ENCODE measurements at regions not wholly inside any gene's neighbourhood (a gene's known extent, or its start where the extent isn't known, plus 50 kb on each side); places are given as distances from the start of the nearest gene placed in this dataset.

DNA sequence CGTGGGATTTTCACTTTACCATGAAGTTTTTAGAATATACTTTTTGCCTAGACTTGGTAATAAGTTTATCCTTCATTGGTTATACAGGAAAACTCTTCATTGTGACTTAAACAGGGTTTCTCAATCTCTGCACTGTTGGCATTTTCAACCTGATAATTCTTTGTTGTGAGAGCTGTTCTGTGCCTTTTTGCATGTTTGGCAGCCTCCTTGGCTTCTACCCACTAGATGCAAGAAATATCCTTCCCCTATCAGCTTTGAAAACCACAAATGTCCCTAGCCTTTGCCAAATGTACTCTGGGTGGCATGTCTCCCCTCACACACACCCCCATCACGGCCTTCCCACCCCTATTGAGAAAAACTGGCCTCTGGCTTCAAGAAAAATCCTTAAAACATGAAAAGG, 180.9 kb downstream of the ESM1 start:
- Histone ChIP-seq H3K9me3 (ENCODE audit: control insufficient read depth, low read length) (no peaks in the 10 kb centered on the region), H3K27ac (no peak overlapping the region), H3K36me3 (ENCODE audit: control insufficient read depth, insufficient read depth, low read length) (no peaks in the 10 kb centered on the region), H3K9ac (no peak overlapping the region), H2AFZ (no peak overlapping the region), H3K27me3 (ENCODE audit: control insufficient read depth, insufficient read depth, low read length) (no peaks in the 10 kb centered on the region), H3K4me3 (ENCODE audit: low read depth, low read length) (no peak overlapping the region), H3K79me2 (no peaks in the 10 kb centered on the region), H3K4me2 (ENCODE audit: low read length) (no peak overlapping the region), H3K4me1 (no peaks in the 10 kb centered on the region)
- TF ChIP-seq, protein P1, sequence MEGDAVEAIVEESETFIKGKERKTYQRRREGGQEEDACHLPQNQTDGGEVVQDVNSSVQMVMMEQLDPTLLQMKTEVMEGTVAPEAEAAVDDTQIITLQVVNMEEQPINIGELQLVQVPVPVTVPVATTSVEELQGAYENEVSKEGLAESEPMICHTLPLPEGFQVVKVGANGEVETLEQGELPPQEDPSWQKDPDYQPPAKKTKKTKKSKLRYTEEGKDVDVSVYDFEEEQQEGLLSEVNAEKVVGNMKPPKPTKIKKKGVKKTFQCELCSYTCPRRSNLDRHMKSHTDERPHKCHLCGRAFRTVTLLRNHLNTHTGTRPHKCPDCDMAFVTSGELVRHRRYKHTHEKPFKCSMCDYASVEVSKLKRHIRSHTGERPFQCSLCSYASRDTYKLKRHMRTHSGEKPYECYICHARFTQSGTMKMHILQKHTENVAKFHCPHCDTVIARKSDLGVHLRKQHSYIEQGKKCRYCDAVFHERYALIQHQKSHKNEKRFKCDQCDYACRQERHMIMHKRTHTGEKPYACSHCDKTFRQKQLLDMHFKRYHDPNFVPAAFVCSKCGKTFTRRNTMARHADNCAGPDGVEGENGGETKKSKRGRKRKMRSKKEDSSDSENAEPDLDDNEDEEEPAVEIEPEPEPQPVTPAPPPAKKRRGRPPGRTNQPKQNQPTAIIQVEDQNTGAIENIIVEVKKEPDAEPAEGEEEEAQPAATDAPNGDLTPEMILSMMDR (IDR thresholded peaks at IDR 0.05): no peak

DNA sequence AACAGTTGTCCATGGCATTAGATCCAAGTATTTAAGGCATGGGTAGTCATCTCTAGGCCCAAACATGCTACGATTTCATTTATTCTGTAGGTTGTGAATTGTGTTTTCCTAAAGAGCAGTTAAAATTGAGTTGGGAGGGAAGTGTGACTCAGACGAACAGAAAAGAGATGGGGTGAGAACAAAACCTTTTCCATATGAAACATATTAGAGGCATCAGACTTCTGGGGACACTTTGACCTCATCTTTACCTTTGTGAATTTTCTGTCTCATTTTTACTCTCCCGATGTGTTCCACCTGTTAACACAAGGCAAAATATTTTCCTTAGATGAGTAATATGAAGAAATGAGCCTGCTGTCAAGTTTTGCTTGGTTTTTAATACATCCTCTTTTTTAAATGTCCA, 181.3 kb downstream of the ESM1 start:
- Histone ChIP-seq H3K9ac (no peak overlapping the region), H3K79me2 (no peaks in the 10 kb centered on the region), H3K4me2 (ENCODE audit: low read length) (no peak overlapping the region), H3K4me3 (ENCODE audit: low read depth, low read length) (no peak overlapping the region), H3K36me3 (ENCODE audit: control insufficient read depth, insufficient read depth, low read length) (no peaks in the 10 kb centered on the region), H3K27ac (no peak overlapping the region), H2AFZ (no peak overlapping the region), H3K4me1 (no peaks in the 10 kb centered on the region), H3K27me3 (ENCODE audit: control insufficient read depth, insufficient read depth, low read length) (no peaks in the 10 kb centered on the region), H3K9me3 (ENCODE audit: control insufficient read depth, low read length) (no peaks in the 10 kb centered on the region)
- TF ChIP-seq, protein P1 (IDR thresholded peaks at IDR 0.05): no peak

DNA sequence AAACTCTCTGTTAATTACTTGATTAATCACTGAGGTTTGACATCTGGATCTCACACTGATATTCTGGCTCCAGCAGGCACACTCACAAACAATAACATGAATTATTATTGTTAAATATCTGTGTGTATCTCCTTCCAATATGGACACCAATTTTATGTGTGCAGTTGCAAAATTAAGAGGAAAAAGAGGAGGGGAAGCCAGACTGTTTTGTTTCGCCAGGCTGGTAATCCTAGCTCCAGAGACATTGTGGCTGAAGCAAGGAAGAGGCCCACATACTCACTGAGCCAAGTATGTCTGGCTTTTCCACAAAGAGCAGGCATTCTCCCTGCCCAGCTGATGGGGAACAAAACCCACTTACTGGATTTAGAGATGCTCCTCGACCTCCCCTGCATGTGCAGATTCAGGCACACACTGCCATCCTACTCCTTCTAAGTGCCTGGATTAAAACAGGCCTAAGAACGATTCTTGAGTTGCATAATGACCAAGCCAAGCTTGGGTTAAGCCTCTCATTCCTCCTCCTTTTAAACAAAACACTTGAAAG, 181.9 kb downstream of the ESM1 start:
- Histone ChIP-seq H3K36me3 (ENCODE audit: control insufficient read depth, insufficient read depth, low read length) (no peaks in the 10 kb centered on the region), H3K27me3 (ENCODE audit: control insufficient read depth, insufficient read depth, low read length) (no peaks in the 10 kb centered on the region), H3K9me3 (ENCODE audit: control insufficient read depth, low read length) (no peaks in the 10 kb centered on the region), H3K4me1 (no peaks in the 10 kb centered on the region), H3K4me3 (ENCODE audit: low read depth, low read length) (no peak overlapping the region), H3K9ac (no peak overlapping the region), H3K79me2 (no peaks in the 10 kb centered on the region), H3K4me2 (ENCODE audit: low read length) (no peak overlapping the region), H3K27ac (no peak overlapping the region), H2AFZ (no peak overlapping the region)
- TF ChIP-seq, protein P1 (IDR thresholded peaks at IDR 0.05): no peak

DNA sequence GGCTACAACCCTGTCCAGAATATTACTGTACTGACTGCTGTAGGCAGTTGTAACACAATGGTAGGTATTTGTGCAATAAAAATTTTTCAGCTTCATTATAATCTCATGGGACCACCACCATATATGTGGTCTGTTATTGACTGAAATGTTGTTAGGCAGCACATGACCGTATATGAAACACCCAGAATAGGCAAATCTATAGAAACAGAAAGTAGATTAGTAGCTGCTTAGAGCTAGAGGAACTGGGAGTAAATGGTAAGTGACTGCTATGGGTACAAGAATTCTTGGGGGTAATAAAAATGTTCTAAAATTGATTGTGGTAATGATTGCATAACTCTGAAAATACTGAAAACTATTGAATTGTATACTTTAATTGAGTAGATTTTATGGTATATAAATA, 185.7 kb downstream of the ESM1 start:
- H3K27ac ChIP-seq: no peak overlapping the region
- H3K4me3 ChIP-seq (ENCODE audit: low read depth, low read length): no peak overlapping the region
- no peak overlapping the region for H3K9ac ChIP-seq
- no peaks in the 10 kb centered on the region for H3K9me3 ChIP-seq (ENCODE audit: control insufficient read depth, low read length)
- no peaks in the 10 kb centered on the region for H3K36me3 ChIP-seq (ENCODE audit: control insufficient read depth, insufficient read depth, low read length)
- no peak overlapping the region for H3K4me2 ChIP-seq (ENCODE audit: low read length)
- H3K27me3 ChIP-seq (ENCODE audit: control insufficient read depth, insufficient read depth, low read length): no peaks in the 10 kb centered on the region
- no peak overlapping the region for H2AFZ ChIP-seq
- H3K4me1 ChIP-seq: no peaks in the 10 kb centered on the region
- TF ChIP-seq, protein P1 (IDR thresholded peaks at IDR 0.05): no peak
- no peaks in the 10 kb centered on the region for H3K79me2 ChIP-seq

DNA sequence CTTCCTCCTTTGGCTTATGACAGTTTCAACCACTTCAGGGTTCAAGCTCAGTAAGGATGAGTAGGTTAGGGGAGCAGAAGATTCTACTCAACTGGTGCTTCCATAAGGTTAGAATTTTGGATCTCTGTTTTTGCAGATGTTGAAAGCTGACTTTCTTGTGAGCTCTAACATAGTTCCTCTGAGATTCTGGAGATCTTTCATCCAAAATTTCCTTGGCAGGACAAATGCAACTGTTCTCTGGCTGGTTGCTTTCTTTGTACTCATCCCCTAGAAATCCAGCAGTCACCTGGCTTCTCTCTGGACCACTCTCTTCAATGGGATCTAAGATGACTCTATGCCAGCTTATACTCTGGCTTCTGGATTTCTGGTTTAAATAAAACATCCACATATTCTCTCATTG, 189.6 kb downstream of the ESM1 start:
- Histone ChIP-seq H2AFZ (no peak overlapping the region), H3K4me3 (ENCODE audit: low read depth, low read length) (no peak overlapping the region), H3K9ac (no peak overlapping the region), H3K27ac (no peak overlapping the region), H3K4me1 (no peaks in the 10 kb centered on the region), H3K79me2 (no peaks in the 10 kb centered on the region), H3K4me2 (ENCODE audit: low read length) (no peak overlapping the region), H3K9me3 (ENCODE audit: control insufficient read depth, low read length) (no peaks in the 10 kb centered on the region), H3K27me3 (ENCODE audit: control insufficient read depth, insufficient read depth, low read length) (no peaks in the 10 kb centered on the region), H3K36me3 (ENCODE audit: control insufficient read depth, insufficient read depth, low read length) (no peaks in the 10 kb centered on the region)
- TF ChIP-seq, protein P1 (IDR thresholded peaks at IDR 0.05): no peak
